A549 (cell line): ENCODE measurements at regions not wholly inside any gene's neighbourhood (a gene's known extent, or its start where the extent isn't known, plus 50 kb on each side); places are given as distances from the start of the nearest gene placed in this dataset.
"Not testable (repeated sequence)": the region's sequence is repeated elsewhere in the genome, so short reads cannot be mapped to it uniquely, and the experiment has no call there.

ENCODE experiments used
- ATAC-seq, 2 experiments: fragments of 200-7000 bp in 1 of 2; fragments of >200 bp in 1 of 2; cut with Nextera tagmentation in 1 of 2; cut with Tn5 transposase in 1 of 2; 3 replicates each; pipeline versions ENCODE4 v1.8.0 to v1.9.1; 2018 to 2020; ENCODE audit warnings: mild to moderate bottlenecking in 1 of 2, moderate library complexity in 1 of 2
- CTCF ChIA-PET: fragments of 300-600 bp; sonication (Branson Sonifier 250); formaldehyde crosslinking; extraction: SDS; loops from one replicate; lab custom pipeline; 2021; ENCODE audit warnings: antibody characterized with exemption, inconsistent platforms; lab: Yijun Ruan, JAX
- POLR2A ChIA-PET: fragments of 350-600 bp; formaldehyde crosslinking; extraction: SDS; loops from one replicate; lab custom pipeline; 2021; ENCODE audit warnings: antibody characterized with exemption, inconsistent platforms; lab: Yijun Ruan, JAX
- DNase-seq, 2 experiments: peaks; one replicate each; pipeline versions ENCODE4 v3.0.0 to v3.0.0-alpha.2; 2011 to 2016; ENCODE audit warnings: low read depth in 1 of 2, low spot score in 1 of 2
- FAIRE-seq: peaks from 2 replicates; lab custom pipeline; 2011; peaks lifted over from hg19 to GRCh38; lab: Jason Lieb, UNC
- H3K27ac ChIP-seq, 2 experiments: fragments of >200 bp; sonication (Bioruptor Twin); formaldehyde crosslinking; 3 replicates each; pipeline ENCODE4 v1.5.1; 2016 to 2017
- H3K4me1 ChIP-seq: fragments of >200 bp; sonication (Bioruptor Twin); formaldehyde crosslinking; 3 replicates; pipeline ENCODE4 v1.6.1; 2016
- H3K4me2 ChIP-seq: fragments of >200 bp; sonication (Bioruptor Twin); formaldehyde crosslinking; 3 replicates; pipeline ENCODE4 v1.6.1; 2016
- H3K4me3 ChIP-seq: fragments of >200 bp; sonication (Bioruptor Twin); formaldehyde crosslinking; 3 replicates; pipeline ENCODE4 v1.5.1; 2016
- H3K9me3 ChIP-seq: fragments of >200 bp; sonication (Bioruptor Twin); formaldehyde crosslinking; 3 replicates; pipeline ENCODE4 v1.6.1; 2016
- BCL3 ChIP-seq: fragments of >200 bp; sonication (Bioruptor Twin); formaldehyde crosslinking; IDR thresholded peaks from 3 replicates; pipeline ENCODE4 v1.6.1; 2016
- CBX8 ChIP-seq: fragments of 200-600 bp; sonication (generic); IDR thresholded peaks from 2 replicates; pipeline ENCODE4 v1.6.1; 2016
- CEBPB ChIP-seq, 2 experiments: fragments of >200 bp in 1 of 2; sonication (Bioruptor Twin) in 1 of 2; formaldehyde crosslinking in 1 of 2; IDR thresholded peaks; 2 replicates each; pipeline ENCODE4 v1.6.1; 2012 to 2016
- EHMT2 ChIP-seq: fragments of 200-600 bp; sonication (generic); IDR thresholded peaks from 2 replicates; pipeline ENCODE4 v1.6.1; 2016; ENCODE audit warnings: antibody characterized with exemption, low read depth, mild to moderate bottlenecking, moderate library complexity
- EP300 ChIP-seq, 2 experiments: fragments of >200 bp; sonication (Bioruptor Twin); formaldehyde crosslinking; IDR thresholded peaks; 2 replicates in 1 of 2; 3 replicates in 1 of 2; pipeline ENCODE4 v1.6.1; 2016 to 2017
- ESRRA ChIP-seq: fragments of 150-350 bp; IDR thresholded peaks from 2 replicates; pipeline ENCODE4 v1.6.1; 2014; ENCODE audit warnings: mild to moderate bottlenecking, low read length, borderline replicate concordance
- FOXS1 ChIP-seq: fragments of 250-450 bp; sonication (Bioruptor Pico); IDR thresholded peaks from 2 replicates; pipeline ENCODE4 v1.5.0; 2020; ENCODE audit warnings: mild to moderate bottlenecking, moderate library complexity
- GATA3 ChIP-seq: IDR thresholded peaks from 2 replicates; pipeline ENCODE4 v1.6.1; 2012; ENCODE audit warnings: borderline replicate concordance
- HOXA7 ChIP-seq: fragments of 250-450 bp; sonication (Bioruptor Pico); IDR thresholded peaks from 2 replicates; pipeline ENCODE4 v1.5.0; 2020; ENCODE audit warnings: mild to moderate bottlenecking, moderate library complexity
- HOXB5 ChIP-seq: fragments of 250-450 bp; sonication (Bioruptor Pico); IDR thresholded peaks from 2 replicates; pipeline ENCODE4 v1.5.0; 2020; ENCODE audit warnings: mild to moderate bottlenecking, moderate library complexity
- JUNB ChIP-seq: fragments of >200 bp; sonication (Bioruptor Twin); formaldehyde crosslinking; IDR thresholded peaks from 2 replicates; pipeline ENCODE4 v1.6.1; 2016
- KDM1A ChIP-seq: fragments of 200-600 bp; sonication (generic); IDR thresholded peaks from 2 replicates; pipeline ENCODE4 v1.6.1; 2016; ENCODE audit warnings: low read depth, mild to moderate bottlenecking
- KDM5A ChIP-seq: fragments of 200-600 bp; sonication (generic); IDR thresholded peaks from 2 replicates; pipeline ENCODE4 v1.6.1; 2016; ENCODE audit warnings: antibody characterized with exemption, mild to moderate bottlenecking
- MAFK ChIP-seq: fragments of 450-650 bp; IDR thresholded peaks from 2 replicates; pipeline ENCODE4 v1.6.1; 2014; ENCODE audit not compliant: partially characterized antibody
- MYC ChIP-seq: IDR thresholded peaks from 2 replicates; pipeline ENCODE4 v1.6.1; 2012; ENCODE audit warnings: mild to moderate bottlenecking, inconsistent platforms, low read length, improper control_type of control experiment, borderline replicate concordance
- NPAS2 ChIP-seq: fragments of 250-450 bp; sonication (Bioruptor Pico); IDR thresholded peaks from 2 replicates; pipeline ENCODE4 v1.8.0; 2022; ENCODE audit warnings: mild to moderate bottlenecking, moderate library complexity, borderline replicate concordance
- NR3C1 ChIP-seq: fragments of >200 bp; sonication (Bioruptor Twin); formaldehyde crosslinking; IDR thresholded peaks from 3 replicates; pipeline ENCODE4 v1.6.1; 2017
- PHF8 ChIP-seq: fragments of 200-600 bp; sonication (generic); IDR thresholded peaks from 2 replicates; pipeline ENCODE4 v1.6.1; 2016; ENCODE audit warnings: low read depth, mild to moderate bottlenecking, antibody characterized with exemption, moderate library complexity, borderline replicate concordance
- POLR2AphosphoS2 ChIP-seq: conservative IDR thresholded peaks from 2 replicates; pipeline ENCODE4 v1.6.1; 2012; ENCODE audit warnings: low read length, improper control_type of control experiment, inconsistent platforms
- RAD21 ChIP-seq, 2 experiments: fragments of >200 bp in 1 of 2; sonication (Bioruptor Twin) in 1 of 2; formaldehyde crosslinking in 1 of 2; IDR thresholded peaks in 1 of 2; conservative IDR thresholded peaks in 1 of 2; 2 replicates in 1 of 2; 3 replicates in 1 of 2; pipeline ENCODE4 v1.6.1; 2012 to 2018; ENCODE audit warnings: inconsistent platforms in 1 of 2
- RFX5 ChIP-seq: fragments of 450-650 bp; IDR thresholded peaks from 2 replicates; pipeline ENCODE4 v1.7.1; 2014; ENCODE audit warnings: antibody characterized with exemption, mild to moderate bottlenecking, moderate library complexity
- SMC3 ChIP-seq: fragments of >200 bp; sonication (Bioruptor Twin); formaldehyde crosslinking; IDR thresholded peaks from 3 replicates; pipeline ENCODE4 v1.6.1; 2018; ENCODE audit warnings: inconsistent platforms
- TFCP2L1 ChIP-seq: fragments of 250-450 bp; sonication (Bioruptor Pico); IDR thresholded peaks from 2 replicates; pipeline ENCODE4 v1.5.0; 2021; ENCODE audit warnings: mild to moderate bottlenecking
- TP53 ChIP-seq: fragments of 250-450 bp; sonication (Bioruptor Pico); IDR thresholded peaks from 2 replicates; pipeline ENCODE4 v1.5.0; 2021; ENCODE audit warnings: mild to moderate bottlenecking, moderate library complexity
- ZFP36 ChIP-seq: fragments of 450-650 bp; IDR thresholded peaks from 2 replicates; pipeline ENCODE4 v1.6.1; 2014; ENCODE audit warnings: borderline replicate concordance; ENCODE audit not compliant: partially characterized antibody
- ZNF302 ChIP-seq: fragments of 250-450 bp; sonication (Bioruptor Pico); IDR thresholded peaks from 2 replicates; pipeline ENCODE4 v1.9.0; 2021; ENCODE audit warnings: inconsistent platforms, mild to moderate bottlenecking, moderate library complexity
- WGBS: methylation state at CpG from one replicate; pipeline ENCODE4 v1.1.6; 2017; ENCODE audit errors: missing lambda C conversion rate; 5-methylcytosine and 5-hydroxymethylcytosine counted together
- TF ChIP-seq, protein P1 (sequence below): fragments of 250-450 bp; sonication (Bioruptor Pico); IDR thresholded peaks from 2 replicates; pipeline ENCODE4 v1.5.0; 2020; ENCODE audit warnings: low read depth, mild to moderate bottlenecking, moderate library complexity
- TF ChIP-seq, protein P2 (sequence below): IDR thresholded peaks from 2 replicates; pipeline ENCODE4 v1.6.1; 2012; ENCODE audit warnings: low read depth, borderline replicate concordance
- TF ChIP-seq, protein P3 (sequence below): fragments of 150-350 bp; IDR thresholded peaks from 2 replicates; pipeline ENCODE4 v1.6.1; 2014; ENCODE audit warnings: low read depth, mild to moderate bottlenecking, low read length

DNA sequence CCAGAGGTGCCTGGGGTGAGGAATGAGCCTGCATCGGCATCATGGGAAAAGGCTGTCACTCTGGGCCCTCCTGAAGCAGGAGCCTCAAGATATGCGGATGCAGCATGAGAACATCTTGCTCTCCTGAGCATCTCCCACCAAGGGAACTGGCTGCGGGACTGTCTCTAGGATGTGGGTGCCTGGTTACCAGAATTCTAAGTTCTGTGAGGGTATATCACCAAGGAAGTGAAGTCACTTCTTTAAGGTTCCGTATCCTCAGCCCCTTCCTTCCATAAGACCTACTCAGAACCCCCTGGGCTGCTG, 86.9 kb downstream of the GGTLC2 start:
- no peak for TF ChIP-seq PHF8
- no peak for TF ChIP-seq NPAS2 (CRISPR knock-in tag)
- TF ChIP-seq JUNB, result no peak
- no peak for TF ChIP-seq MAFK
- no peak for TF ChIP-seq POLR2AphosphoS2
- no peak for TF ChIP-seq ZFP36
- TF ChIP-seq MYC, result no peak
- no peak for TF ChIP-seq SMC3
- TF ChIP-seq CEBPB (IDR thresholded peaks at IDR 0.05), result no peak
- no peak for TF ChIP-seq TP53 (CRISPR knock-in tag)
- no peak for TF ChIP-seq KDM5A
- no peak for TF ChIP-seq BCL3
- TF ChIP-seq NR3C1, result no peak
- TF ChIP-seq ESRRA, result no peak
- TF ChIP-seq HOXA7, result no peak
- TF ChIP-seq, protein P1, sequence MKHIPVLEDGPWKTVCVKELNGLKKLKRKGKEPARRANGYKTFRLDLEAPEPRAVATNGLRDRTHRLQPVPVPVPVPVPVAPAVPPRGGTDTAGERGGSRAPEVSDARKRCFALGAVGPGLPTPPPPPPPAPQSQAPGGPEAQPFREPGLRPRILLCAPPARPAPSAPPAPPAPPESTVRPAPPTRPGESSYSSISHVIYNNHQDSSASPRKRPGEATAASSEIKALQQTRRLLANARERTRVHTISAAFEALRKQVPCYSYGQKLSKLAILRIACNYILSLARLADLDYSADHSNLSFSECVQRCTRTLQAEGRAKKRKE (CRISPR knock-in tag), result no peak
- no peak for TF ChIP-seq KDM1A
- no peak for TF ChIP-seq RFX5
- no peak for TF ChIP-seq FOXS1 (CRISPR knock-in tag)
- H3K4me2 ChIP-seq, result no peak overlapping the region
- DNase-seq, result no peak
- ChIA-PET POLR2A (no interaction called here), CTCF (interaction anchor here (1.3 kb wide), 1 partner anchor 21 kb away, joined by 3 read pairs; no protein-coding TSS in a partner anchor)
- no peaks in the 10 kb centered on the region for H3K4me1 ChIP-seq
- FAIRE-seq, result no peak
- 95% methylated on average over 2 of the region's 4 CpGs for WGBS
- no peaks in the 10 kb centered on the region for H3K9me3 ChIP-seq
- no peak overlapping the region for H3K4me3 ChIP-seq
- no peak for ATAC-seq
- H3K27ac ChIP-seq, result no peak overlapping the region

GRCh38 chr22:22733006-22733405, 88.6 kb downstream of the GGTLC2 start:
- FAIRE-seq, DNase-seq, POLR2A ChIA-PET, H3K9me3 ChIP-seq, ATAC-seq, H3K4me2 ChIP-seq, H3K4me1 ChIP-seq, CTCF ChIA-PET, H3K27ac ChIP-seq, H3K4me3 ChIP-seq: not testable (repeated sequence)
- 67% methylated on average over 1 of the region's 2 CpGs for WGBS

DNA sequence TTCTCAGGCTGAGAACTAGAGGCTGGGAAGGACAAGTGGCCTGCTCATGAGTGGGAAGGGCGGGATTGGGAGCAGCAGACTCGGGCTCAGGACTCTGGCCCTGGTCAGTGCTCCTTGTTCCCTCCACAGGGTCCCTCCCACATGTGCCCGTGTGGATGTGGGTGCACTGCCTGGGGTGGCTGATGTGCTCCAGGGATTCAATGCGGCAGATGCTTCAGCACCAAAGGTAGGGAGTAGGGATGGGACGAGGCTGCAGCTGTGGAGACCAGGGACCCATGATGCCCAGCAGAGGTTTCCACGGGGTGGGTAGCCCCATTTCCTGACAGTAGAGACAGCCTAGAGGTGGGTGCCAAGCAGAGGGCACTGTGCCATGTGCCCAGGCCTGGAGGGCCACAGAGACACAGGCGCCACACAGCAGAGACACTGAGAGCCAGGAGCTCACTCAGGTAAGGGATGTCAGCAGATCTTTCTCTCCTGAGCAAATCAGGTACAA, 89.5 kb downstream of the GGTLC2 start:
- CTCF ChIA-PET, result no interaction called here
- TF ChIP-seq ZFP36 (no peak), GATA3 (no peak), NPAS2 (CRISPR knock-in tag) (no peak), EHMT2 (no peak), RAD21 (conservative IDR thresholded peaks at IDR 0.05 in 1 of 2, IDR thresholded peaks at IDR 0.05 in 1 of 2) (no peak), TFCP2L1 (CRISPR knock-in tag) (no peak), TP53 (CRISPR knock-in tag) (no peak), HOXB5 (CRISPR knock-in tag) (no peak), CBX8 (no peak), ZNF302 (CRISPR knock-in tag) (no peak), JUNB (no peak), EP300 (IDR thresholded peaks at IDR 0.05) (no peak), NR3C1 (no peak)
- TF ChIP-seq, protein P2, sequence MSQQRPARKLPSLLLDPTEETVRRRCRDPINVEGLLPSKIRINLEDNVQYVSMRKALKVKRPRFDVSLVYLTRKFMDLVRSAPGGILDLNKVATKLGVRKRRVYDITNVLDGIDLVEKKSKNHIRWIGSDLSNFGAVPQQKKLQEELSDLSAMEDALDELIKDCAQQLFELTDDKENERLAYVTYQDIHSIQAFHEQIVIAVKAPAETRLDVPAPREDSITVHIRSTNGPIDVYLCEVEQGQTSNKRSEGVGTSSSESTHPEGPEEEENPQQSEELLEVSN, result no peak
- TF ChIP-seq, protein P3, sequence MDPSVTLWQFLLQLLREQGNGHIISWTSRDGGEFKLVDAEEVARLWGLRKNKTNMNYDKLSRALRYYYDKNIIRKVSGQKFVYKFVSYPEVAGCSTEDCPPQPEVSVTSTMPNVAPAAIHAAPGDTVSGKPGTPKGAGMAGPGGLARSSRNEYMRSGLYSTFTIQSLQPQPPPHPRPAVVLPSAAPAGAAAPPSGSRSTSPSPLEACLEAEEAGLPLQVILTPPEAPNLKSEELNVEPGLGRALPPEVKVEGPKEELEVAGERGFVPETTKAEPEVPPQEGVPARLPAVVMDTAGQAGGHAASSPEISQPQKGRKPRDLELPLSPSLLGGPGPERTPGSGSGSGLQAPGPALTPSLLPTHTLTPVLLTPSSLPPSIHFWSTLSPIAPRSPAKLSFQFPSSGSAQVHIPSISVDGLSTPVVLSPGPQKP, result no peak
- TF ChIP-seq, all 56 proteins: peak for 0
- Histone ChIP-seq H3K4me2 (no peak overlapping the region), H3K4me3 (no peak overlapping the region), H3K27ac (no peak overlapping the region), H3K4me1 (no peaks in the 10 kb centered on the region), H3K9me3 (no peaks in the 10 kb centered on the region)
- WGBS, result 40% methylated on average over 6 of the region's 7 CpGs
- POLR2A ChIA-PET, result no interaction called here
- DNase-seq, result no peak
- FAIRE-seq, result no peak
- no peak for ATAC-seq

DNA sequence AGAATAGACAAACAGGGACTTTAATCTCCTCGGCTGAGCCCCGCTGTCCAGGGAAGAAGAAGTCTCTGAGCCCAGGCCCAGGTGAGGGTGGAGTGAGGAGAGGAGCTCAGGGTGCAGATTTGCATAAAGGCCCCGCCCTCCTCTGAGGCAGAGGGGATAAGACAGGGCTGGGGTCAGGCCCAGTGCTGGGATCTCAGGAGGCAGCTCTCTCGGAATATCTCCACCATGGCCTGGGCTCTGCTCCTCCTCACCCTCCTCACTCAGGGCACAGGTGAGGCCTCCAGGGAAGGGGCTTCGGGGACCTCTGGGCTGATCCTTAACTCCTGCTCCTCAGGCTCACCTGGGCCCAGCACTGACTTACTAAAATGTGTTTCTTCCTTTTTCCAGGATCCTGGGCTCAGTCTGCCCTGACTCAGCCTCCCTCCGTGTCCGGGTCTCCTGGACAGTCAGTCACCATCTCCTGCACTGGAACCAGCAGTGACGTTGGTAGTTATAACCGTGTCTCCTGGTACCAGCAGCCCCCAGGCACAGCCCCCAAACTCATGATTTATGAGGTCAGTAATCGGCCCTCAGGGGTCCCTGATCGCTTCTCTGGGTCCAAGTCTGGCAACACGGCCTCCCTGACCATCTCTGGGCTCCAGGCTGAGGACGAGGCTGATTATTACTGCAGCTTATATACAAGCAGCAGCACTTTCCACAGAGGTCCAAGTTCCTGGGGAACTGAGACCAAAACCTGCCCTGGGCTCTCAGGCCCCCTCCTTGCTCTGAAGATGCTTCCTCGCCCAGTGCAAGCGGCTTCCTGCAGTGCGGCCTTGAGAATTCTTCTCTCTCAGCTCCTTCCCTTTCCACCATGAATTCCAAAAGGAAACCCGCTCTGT, 90.2 kb downstream of the GGTLC2 start:
- FAIRE-seq, H3K9me3 ChIP-seq: not testable (repeated sequence)
- CTCF ChIA-PET, result interaction anchor here (1.7 kb wide), 1 partner anchor 43 kb away, joined by 3 read pairs; no protein-coding TSS in a partner anchor

More for the DNA sequence above, 90.2 kb downstream of the GGTLC2 start:
- ATAC-seq, H3K4me2 ChIP-seq, DNase-seq, H3K4me1 ChIP-seq, H3K4me3 ChIP-seq, H3K27ac ChIP-seq, POLR2A ChIA-PET: not testable (repeated sequence)
- WGBS, result 76% methylated on average over 12 of the region's 17 CpGs
